ENCODE measurements at regions not wholly inside any gene's neighbourhood (a gene's known extent, or its start where the extent isn't known, plus 50 kb on each side); places are given as distances from the start of the nearest gene placed in this dataset.

DNA sequence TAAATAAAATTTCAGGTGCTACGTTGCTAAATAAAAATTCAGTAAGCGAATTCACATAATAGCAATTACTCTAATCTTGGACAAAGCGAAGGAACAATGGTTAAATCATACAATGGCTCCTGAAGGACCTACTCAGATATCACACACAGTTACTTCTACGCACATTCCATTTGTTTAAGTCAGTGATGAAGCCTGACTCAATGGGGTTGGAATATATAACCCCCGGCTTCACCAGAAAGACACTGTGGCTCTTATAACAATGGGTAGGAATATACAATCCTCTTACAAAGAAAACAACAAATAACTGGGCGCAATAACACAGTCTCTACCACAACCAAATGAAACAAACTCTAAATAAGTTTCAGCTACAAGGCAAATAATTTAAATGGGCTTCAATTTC, 349.5 kb downstream of the IRS1 start:
- H3K9me3 Mint-ChIP-seq = peaks cover 16% of the 10 kb centered on the region; the same call in 2 of the 3 replicates
- H3K4me3 ChIP-seq = no peak overlapping the region
- no peaks in the 10 kb centered on the region for H3K27me3 Mint-ChIP-seq (ENCODE audit: insufficient read depth, low read depth, poor library complexity)

More for the DNA sequence above, 349.5 kb downstream of the IRS1 start:
- Histone ChIP-seq H3K4me1 (ENCODE audit: insufficient read depth) (no peaks in the 10 kb centered on the region), H3K4me2 (no peak overlapping the region), H3K79me2 (replicated peaks; ENCODE audit: insufficient read depth) (no peaks in the 10 kb centered on the region), H3F3A (replicated peaks; ENCODE audit: low read depth) (no peaks in the 10 kb centered on the region), H2AFZ (no peak overlapping the region), H3K27ac (ENCODE audit: low read depth) (no peak overlapping the region), H3K27me3 (ENCODE audit: insufficient read depth) (no peaks in the 10 kb centered on the region), H4K20me1 (replicated peaks; ENCODE audit: insufficient read depth) (no peaks in the 10 kb centered on the region), H3K9me2 (ENCODE audit: insufficient read depth) (peaks cover 3% of the 10 kb centered on the region; the same call in 1 of the 2 replicates), H3K36me3 (ENCODE audit: insufficient read depth) (no peaks in the 10 kb centered on the region)
- H3K4me3 Mint-ChIP-seq = no peak overlapping the region
- peaks cover 15% of the 10 kb centered on the region for H3K36me3 Mint-ChIP-seq (ENCODE audit: low read depth)
- no peak for ATAC-seq
- no peak for DNase-seq (ENCODE audit: low spot score)
- TF ChIP-seq CREB1 (CRISPR knock-in tag; IDR thresholded peaks at IDR 0.05; ENCODE audit: low read depth) (no peak), ZNF331 (CRISPR knock-in tag; IDR thresholded peaks at IDR 0.05; ENCODE audit: low read depth) (no peak), ZNF114 (CRISPR knock-in tag; IDR thresholded peaks at IDR 0.05) (no peak), ZNF462 (CRISPR knock-in tag; IDR thresholded peaks at IDR 0.05) (no peak)
- TF ChIP-seq, protein P1, sequence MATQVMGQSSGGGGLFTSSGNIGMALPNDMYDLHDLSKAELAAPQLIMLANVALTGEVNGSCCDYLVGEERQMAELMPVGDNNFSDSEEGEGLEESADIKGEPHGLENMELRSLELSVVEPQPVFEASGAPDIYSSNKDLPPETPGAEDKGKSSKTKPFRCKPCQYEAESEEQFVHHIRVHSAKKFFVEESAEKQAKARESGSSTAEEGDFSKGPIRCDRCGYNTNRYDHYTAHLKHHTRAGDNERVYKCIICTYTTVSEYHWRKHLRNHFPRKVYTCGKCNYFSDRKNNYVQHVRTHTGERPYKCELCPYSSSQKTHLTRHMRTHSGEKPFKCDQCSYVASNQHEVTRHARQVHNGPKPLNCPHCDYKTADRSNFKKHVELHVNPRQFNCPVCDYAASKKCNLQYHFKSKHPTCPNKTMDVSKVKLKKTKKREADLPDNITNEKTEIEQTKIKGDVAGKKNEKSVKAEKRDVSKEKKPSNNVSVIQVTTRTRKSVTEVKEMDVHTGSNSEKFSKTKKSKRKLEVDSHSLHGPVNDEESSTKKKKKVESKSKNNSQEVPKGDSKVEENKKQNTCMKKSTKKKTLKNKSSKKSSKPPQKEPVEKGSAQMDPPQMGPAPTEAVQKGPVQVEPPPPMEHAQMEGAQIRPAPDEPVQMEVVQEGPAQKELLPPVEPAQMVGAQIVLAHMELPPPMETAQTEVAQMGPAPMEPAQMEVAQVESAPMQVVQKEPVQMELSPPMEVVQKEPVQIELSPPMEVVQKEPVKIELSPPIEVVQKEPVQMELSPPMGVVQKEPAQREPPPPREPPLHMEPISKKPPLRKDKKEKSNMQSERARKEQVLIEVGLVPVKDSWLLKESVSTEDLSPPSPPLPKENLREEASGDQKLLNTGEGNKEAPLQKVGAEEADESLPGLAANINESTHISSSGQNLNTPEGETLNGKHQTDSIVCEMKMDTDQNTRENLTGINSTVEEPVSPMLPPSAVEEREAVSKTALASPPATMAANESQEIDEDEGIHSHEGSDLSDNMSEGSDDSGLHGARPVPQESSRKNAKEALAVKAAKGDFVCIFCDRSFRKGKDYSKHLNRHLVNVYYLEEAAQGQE (IDR thresholded peaks at IDR 0.05; ENCODE audit: unreplicated experiment) = no peak
- TF ChIP-seq, protein P2, sequence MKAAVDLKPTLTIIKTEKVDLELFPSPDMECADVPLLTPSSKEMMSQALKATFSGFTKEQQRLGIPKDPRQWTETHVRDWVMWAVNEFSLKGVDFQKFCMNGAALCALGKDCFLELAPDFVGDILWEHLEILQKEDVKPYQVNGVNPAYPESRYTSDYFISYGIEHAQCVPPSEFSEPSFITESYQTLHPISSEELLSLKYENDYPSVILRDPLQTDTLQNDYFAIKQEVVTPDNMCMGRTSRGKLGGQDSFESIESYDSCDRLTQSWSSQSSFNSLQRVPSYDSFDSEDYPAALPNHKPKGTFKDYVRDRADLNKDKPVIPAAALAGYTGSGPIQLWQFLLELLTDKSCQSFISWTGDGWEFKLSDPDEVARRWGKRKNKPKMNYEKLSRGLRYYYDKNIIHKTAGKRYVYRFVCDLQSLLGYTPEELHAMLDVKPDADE (IDR thresholded peaks at IDR 0.05) = no peak
- no peaks in the 10 kb centered on the region for H3K4me1 Mint-ChIP-seq
- H3K27ac Mint-ChIP-seq = no peak overlapping the region
